ENCODE measurements at regions not wholly inside any gene's neighbourhood (a gene's known extent, or its start where the extent isn't known, plus 50 kb on each side); places are given as distances from the start of the nearest gene placed in this dataset.

DNA sequence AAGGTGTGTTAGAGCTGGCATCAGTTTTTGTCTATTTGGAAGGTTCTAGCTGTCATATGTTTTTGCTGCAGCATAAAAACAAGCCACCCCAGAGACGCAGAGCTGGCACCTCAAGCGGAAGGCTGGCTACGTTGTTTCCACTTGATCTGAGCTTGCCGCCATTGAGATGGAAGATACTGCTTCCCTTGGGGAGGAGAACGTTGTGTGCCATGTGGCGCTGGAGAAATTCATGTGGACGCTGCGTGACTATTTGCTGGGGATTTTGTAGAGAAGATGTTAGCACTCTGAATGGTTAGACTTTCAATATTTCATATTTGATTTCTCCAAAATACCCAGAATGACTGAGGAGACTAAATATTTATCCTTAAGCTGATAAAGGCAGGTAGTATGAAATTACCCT, 216.2 kb upstream of the ST6GAL2 start:
- TF ChIP-seq, protein P1, sequence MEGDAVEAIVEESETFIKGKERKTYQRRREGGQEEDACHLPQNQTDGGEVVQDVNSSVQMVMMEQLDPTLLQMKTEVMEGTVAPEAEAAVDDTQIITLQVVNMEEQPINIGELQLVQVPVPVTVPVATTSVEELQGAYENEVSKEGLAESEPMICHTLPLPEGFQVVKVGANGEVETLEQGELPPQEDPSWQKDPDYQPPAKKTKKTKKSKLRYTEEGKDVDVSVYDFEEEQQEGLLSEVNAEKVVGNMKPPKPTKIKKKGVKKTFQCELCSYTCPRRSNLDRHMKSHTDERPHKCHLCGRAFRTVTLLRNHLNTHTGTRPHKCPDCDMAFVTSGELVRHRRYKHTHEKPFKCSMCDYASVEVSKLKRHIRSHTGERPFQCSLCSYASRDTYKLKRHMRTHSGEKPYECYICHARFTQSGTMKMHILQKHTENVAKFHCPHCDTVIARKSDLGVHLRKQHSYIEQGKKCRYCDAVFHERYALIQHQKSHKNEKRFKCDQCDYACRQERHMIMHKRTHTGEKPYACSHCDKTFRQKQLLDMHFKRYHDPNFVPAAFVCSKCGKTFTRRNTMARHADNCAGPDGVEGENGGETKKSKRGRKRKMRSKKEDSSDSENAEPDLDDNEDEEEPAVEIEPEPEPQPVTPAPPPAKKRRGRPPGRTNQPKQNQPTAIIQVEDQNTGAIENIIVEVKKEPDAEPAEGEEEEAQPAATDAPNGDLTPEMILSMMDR (IDR thresholded peaks at IDR 0.05), result no peak
- H3K36me3 ChIP-seq, result no peaks in the 10 kb centered on the region
- H3K27me3 ChIP-seq, result no peaks in the 10 kb centered on the region
- intact Hi-C loops (cut with DNase I), result no loop called here
- H3K27ac ChIP-seq, result no peak overlapping the region
- no peak overlapping the region for H3K4me3 ChIP-seq
- no peaks in the 10 kb centered on the region for H3K9me3 ChIP-seq
- H3K4me1 ChIP-seq, result no peaks in the 10 kb centered on the region
- DNase-seq (ENCODE audit: low spot score in 2 of 2), result no peak

DNA sequence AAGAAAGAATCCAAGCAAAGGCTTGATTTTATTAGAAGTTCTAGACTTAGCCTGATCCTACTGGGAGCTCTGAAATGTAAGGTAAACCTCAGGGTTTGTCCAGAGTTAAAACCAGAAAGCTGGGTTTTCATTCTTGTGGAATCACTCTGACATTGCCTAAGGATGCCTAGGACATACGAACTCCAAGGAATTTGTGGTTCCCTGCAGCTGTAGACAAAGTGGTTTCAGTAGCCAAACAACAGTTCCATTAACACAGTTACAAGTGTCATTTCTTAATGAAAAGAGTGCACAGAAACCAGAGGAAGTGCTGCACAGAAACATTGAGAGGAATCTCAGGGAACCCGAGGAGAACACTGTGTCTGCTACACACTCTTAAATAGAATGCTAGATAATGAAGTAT, 221.4 kb upstream of the ST6GAL2 start:
- H3K27me3 ChIP-seq, result no peaks in the 10 kb centered on the region
- H3K4me1 ChIP-seq, result no peaks in the 10 kb centered on the region
- no peaks in the 10 kb centered on the region for H3K36me3 ChIP-seq
- no peak overlapping the region for H3K27ac ChIP-seq
- DNase-seq (ENCODE audit: low spot score in 2 of 2), result no peak
- no peaks in the 10 kb centered on the region for H3K9me3 ChIP-seq
- no peak overlapping the region for H3K4me3 ChIP-seq
- TF ChIP-seq, protein P1 (IDR thresholded peaks at IDR 0.05), result no peak
- intact Hi-C loops (cut with DNase I), result no loop called here

DNA sequence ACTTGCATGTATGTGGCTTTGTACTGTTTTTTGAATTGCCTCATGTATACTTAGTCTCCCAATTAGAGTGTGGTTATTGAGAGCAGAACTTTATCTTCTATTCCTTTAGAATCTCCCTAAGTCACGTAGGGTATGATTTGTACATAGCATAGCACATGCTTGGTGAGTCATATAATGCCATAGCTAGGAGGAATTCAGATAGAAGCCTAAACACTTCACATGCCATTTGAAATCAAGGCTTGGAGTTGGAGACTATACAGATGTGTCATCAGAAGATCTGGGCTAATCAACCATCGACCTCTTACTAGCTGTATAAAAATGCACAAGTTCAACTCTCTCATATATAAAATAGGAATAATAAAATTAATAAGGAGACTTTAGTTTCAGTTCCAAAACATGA, 222.6 kb upstream of the ST6GAL2 start:
- intact Hi-C loops (cut with DNase I), result no loop called here
- no peaks in the 10 kb centered on the region for H3K27me3 ChIP-seq
- no peaks in the 10 kb centered on the region for H3K9me3 ChIP-seq
- no peak overlapping the region for H3K27ac ChIP-seq
- H3K4me3 ChIP-seq, result no peak overlapping the region
- no peak for DNase-seq (ENCODE audit: low spot score in 2 of 2)
- no peaks in the 10 kb centered on the region for H3K36me3 ChIP-seq
- H3K4me1 ChIP-seq, result no peaks in the 10 kb centered on the region
- TF ChIP-seq, protein P1 (IDR thresholded peaks at IDR 0.05), result no peak

DNA sequence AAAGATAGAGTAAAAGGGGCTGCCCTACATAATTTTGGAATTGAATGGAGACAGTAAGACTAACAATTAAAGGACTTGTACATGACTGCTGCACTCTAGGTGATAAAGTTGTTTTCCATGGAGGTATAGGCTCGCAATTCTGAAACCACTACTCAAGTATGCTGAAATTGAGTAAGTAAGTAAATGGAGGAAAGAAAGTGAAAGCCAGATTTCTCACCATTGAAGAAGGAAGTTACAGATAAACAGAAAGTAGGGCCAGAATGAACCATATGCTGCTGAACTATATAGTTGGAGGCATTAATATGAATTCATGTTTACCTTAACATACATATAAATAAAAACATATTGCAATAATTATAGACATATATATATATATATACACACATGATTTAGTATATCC, 225.7 kb upstream of the ST6GAL2 start:
- Histone ChIP-seq H3K4me1 (no peaks in the 10 kb centered on the region), H3K36me3 (no peaks in the 10 kb centered on the region), H3K27ac (no peak overlapping the region), H3K4me3 (no peak overlapping the region), H3K9me3 (no peaks in the 10 kb centered on the region), H3K27me3 (no peaks in the 10 kb centered on the region)
- TF ChIP-seq, protein P1 (IDR thresholded peaks at IDR 0.05), result no peak
- no peak for DNase-seq (ENCODE audit: low spot score in 2 of 2)
- intact Hi-C loops (cut with DNase I), result no loop called here

DNA sequence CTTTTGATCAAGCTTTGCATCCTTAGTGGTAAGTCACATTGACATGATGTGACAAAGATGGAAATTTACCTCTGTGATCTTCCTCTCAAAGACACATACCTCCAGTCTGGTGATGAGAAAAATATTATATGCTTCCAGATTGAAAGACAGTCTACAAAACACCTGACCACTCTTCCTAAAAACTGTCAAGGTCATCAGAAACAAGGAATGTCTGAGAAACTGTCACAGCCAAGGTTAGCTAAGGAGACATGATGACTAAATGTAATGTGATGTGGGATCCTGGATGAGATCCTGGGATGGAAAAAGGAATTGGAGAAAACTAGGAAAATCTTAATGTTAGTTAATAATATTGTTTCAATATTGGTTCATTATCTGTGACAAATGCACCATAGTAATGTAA, 226.6 kb upstream of the ST6GAL2 start:
- intact Hi-C loops (cut with DNase I), result no loop called here
- H3K27ac ChIP-seq, result no peak overlapping the region
- TF ChIP-seq, protein P1 (IDR thresholded peaks at IDR 0.05), result no peak
- no peaks in the 10 kb centered on the region for H3K4me1 ChIP-seq
- no peak for DNase-seq (ENCODE audit: low spot score in 2 of 2)
- no peak overlapping the region for H3K4me3 ChIP-seq
- H3K9me3 ChIP-seq, result no peaks in the 10 kb centered on the region
- H3K36me3 ChIP-seq, result no peaks in the 10 kb centered on the region
- no peaks in the 10 kb centered on the region for H3K27me3 ChIP-seq

DNA sequence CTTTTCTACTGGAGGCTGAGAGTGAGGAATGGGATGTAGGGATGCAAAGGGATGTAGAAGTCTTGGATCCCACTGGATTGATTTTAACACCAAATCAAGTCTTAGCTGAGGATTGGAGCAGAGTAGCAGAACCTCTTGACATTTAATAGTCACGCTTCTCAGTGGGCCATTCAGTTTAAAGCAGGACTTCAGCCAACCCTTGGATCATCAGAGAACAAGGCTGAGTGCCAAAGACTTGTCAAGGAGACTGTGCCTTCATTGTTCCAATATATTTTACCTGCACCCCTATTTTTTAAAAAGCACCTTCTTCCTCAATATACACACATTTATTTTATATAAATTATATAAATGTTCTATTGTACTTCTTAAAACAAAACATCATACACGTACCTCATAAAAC, 242.4 kb upstream of the ST6GAL2 start:
- H3K27me3 ChIP-seq, result no peaks in the 10 kb centered on the region
- H3K4me1 ChIP-seq, result peaks cover 0 to 5% of the 10 kb centered on the region in 2 donors
- H3K27ac ChIP-seq, result no peak overlapping the region
- no peak overlapping the region for H3K4me3 ChIP-seq
- no peak for DNase-seq (ENCODE audit: low spot score in 2 of 2)
- no peaks in the 10 kb centered on the region for H3K9me3 ChIP-seq
- intact Hi-C loops (cut with DNase I), result no loop called here
- H3K36me3 ChIP-seq, result no peaks in the 10 kb centered on the region
- TF ChIP-seq, protein P1 (IDR thresholded peaks at IDR 0.05), result no peak
